B cell (primary cell): ENCODE measurements at regions not wholly inside any gene's neighbourhood (a gene's known extent, or its start where the extent isn't known, plus 50 kb on each side); places are given as distances from the start of the nearest gene placed in this dataset.

ENCODE experiments used
- CTCF ChIP-seq: fragments of 200-600 bp; IDR thresholded peaks from one replicate; pipeline ENCODE4 v1.8.0; 2022; ENCODE audit warnings: antibody characterized with exemption, mild to moderate bottlenecking
- EZH2 ChIP-seq: IDR thresholded peaks from 2 replicates; pipeline ENCODE4 v1.6.1; 2012; ENCODE audit warnings: borderline replicate concordance, low read depth, mild to moderate bottlenecking, moderate library complexity, low read length; ENCODE audit not compliant: insufficient read depth, poor library complexity, severe bottlenecking

GRCh38 chr1:239539812-239540211 lies 153.4 kb downstream of the CHRM3 start:
- TF ChIP-seq CTCF, result no peak
- no peak for TF ChIP-seq EZH2
